ENCODE measurements at regions not wholly inside any gene's neighbourhood (a gene's known extent, or its start where the extent isn't known, plus 50 kb on each side); places are given as distances from the start of the nearest gene placed in this dataset.

DNA sequence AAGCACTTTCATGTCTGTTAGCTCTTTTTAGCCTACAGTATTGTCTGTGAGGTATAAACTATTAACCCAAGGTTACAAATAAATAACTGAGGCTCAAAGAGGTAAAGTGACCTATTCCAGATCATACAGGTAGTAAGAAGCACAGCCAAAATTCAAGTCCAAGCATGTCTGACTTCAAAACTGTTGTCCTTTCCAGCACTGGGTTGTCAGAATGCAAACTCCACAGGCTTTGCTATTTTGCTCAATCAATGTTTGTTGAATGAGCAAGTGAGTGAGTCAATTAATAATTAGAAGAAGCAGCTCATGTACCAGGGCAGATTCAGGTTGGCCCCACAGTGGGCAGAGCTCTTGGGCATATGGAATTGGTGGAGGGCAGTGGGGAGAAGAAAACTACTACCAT lies 134.1 kb upstream of the ARHGEF9 start:
- Mint-ChIP-seq H3K9me3 (peaks cover 54% of the 10 kb centered on the region), H3K36me3 (ENCODE audit: low read depth) (no peaks in the 10 kb centered on the region), H3K27ac (no peak overlapping the region), H3K4me1 (no peaks in the 10 kb centered on the region), H3K27me3 (ENCODE audit: low read depth) (no peaks in the 10 kb centered on the region), H3K4me3 (no peak overlapping the region)
- TF ChIP-seq, protein P1, sequence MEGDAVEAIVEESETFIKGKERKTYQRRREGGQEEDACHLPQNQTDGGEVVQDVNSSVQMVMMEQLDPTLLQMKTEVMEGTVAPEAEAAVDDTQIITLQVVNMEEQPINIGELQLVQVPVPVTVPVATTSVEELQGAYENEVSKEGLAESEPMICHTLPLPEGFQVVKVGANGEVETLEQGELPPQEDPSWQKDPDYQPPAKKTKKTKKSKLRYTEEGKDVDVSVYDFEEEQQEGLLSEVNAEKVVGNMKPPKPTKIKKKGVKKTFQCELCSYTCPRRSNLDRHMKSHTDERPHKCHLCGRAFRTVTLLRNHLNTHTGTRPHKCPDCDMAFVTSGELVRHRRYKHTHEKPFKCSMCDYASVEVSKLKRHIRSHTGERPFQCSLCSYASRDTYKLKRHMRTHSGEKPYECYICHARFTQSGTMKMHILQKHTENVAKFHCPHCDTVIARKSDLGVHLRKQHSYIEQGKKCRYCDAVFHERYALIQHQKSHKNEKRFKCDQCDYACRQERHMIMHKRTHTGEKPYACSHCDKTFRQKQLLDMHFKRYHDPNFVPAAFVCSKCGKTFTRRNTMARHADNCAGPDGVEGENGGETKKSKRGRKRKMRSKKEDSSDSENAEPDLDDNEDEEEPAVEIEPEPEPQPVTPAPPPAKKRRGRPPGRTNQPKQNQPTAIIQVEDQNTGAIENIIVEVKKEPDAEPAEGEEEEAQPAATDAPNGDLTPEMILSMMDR (IDR thresholded peaks at IDR 0.05; ENCODE audit: unreplicated experiment in 3 of 3) = no peak

DNA sequence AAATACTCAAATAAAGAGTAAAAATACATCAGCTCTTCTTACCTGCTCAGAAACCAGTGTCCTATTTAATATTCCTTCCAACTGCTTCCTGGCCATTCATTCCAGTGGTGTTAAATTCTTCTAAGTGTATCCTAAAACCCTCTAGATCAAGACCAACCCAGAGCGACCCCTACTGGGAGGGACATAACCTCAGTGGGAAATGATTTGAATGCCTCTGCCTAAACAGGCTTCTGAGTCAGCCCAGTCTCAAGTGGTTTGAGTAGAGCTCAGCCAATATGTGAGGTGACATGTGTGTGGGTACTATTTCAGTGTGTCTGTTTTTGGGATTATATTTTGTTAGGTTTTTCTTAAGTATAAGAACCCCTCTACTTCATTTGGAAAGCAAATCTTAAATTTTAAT lies 133.6 kb upstream of the ARHGEF9 start:
- Mint-ChIP-seq H3K9me3 (peaks cover 52% of the 10 kb centered on the region), H3K27me3 (ENCODE audit: low read depth) (no peaks in the 10 kb centered on the region), H3K27ac (no peak overlapping the region), H3K36me3 (ENCODE audit: low read depth) (no peaks in the 10 kb centered on the region), H3K4me1 (no peaks in the 10 kb centered on the region), H3K4me3 (no peak overlapping the region)
- TF ChIP-seq, protein P1 (IDR thresholded peaks at IDR 0.05; ENCODE audit: unreplicated experiment in 3 of 3) = no peak

DNA sequence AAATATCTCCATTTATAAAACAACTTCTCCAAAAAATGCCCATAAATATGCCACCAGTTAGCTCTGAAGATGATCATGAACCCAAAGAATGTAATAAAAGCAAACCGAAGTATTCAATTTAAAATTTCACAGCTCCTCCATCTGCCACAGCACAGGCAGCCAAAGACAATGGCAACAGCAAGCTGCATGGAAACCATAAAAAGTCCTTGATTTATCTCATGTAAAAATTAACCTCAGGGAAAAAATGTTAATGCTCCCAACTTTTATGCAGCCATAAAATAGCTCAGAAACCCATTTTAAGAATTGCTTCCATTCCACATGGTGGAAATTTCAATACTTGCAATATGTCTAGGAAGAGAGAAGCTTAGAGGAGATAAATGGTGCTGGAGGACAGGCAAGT lies 132.3 kb upstream of the ARHGEF9 start:
- Mint-ChIP-seq H3K4me1 (no peaks in the 10 kb centered on the region), H3K27ac (no peak overlapping the region), H3K27me3 (ENCODE audit: low read depth) (no peaks in the 10 kb centered on the region), H3K4me3 (no peak overlapping the region), H3K36me3 (ENCODE audit: low read depth) (no peaks in the 10 kb centered on the region), H3K9me3 (peaks cover 58% of the 10 kb centered on the region)
- TF ChIP-seq, protein P1 (IDR thresholded peaks at IDR 0.05; ENCODE audit: unreplicated experiment in 3 of 3) = no peak

DNA sequence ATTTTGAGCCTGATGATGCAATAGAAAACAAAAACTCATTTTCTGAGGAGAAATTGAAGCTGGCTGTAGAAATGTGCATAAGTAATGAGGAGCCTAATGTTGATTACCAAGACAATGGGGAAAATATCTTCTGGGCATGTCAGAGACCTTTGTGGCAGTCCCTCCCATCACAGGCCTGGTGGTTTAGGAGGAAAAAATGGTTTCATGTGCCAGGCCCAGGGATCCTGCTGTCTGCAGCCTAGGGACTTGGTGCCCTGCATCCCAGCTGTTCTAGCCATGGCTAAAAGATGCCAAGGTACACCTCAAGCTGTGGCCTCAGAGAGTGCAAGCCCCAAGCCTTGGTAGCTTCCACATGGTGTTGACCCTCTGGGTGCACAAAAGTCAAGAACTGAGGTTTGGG lies 128.7 kb upstream of the ARHGEF9 start:
- Mint-ChIP-seq H3K36me3 (ENCODE audit: low read depth) (no peaks in the 10 kb centered on the region), H3K9me3 (peaks cover 50% of the 10 kb centered on the region), H3K27ac (no peak overlapping the region), H3K4me1 (no peaks in the 10 kb centered on the region), H3K27me3 (ENCODE audit: low read depth) (no peaks in the 10 kb centered on the region), H3K4me3 (no peak overlapping the region)
- TF ChIP-seq, protein P1 (IDR thresholded peaks at IDR 0.05; ENCODE audit: unreplicated experiment in 3 of 3) = no peak

DNA sequence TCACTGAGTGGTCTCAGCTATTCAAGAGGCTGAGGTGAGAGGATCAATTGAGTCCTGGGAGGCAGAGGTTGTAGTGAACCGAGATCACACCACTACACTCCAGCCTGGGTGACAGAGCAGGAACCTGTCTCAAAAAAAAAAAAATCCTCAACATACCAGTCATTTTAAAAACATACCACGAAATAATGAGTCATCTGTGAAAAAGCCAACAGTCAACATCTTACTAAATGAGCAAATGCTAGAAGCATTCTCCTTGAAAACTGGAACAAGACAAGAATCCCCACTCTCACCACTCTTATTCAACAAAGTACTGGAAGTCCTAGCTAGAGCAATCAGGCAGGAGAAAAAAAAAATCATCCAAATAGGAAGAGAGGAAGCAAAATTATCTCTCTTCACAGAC lies 104.0 kb upstream of the ARHGEF9 start:
- TF ChIP-seq, protein P1 (IDR thresholded peaks at IDR 0.05; ENCODE audit: unreplicated experiment in 3 of 3) = no peak
- peaks cover 46% of the 10 kb centered on the region for H3K9me3 Mint-ChIP-seq
- H3K27me3 Mint-ChIP-seq (ENCODE audit: low read depth) = no peaks in the 10 kb centered on the region
- no peaks in the 10 kb centered on the region for H3K4me1 Mint-ChIP-seq
- no peak overlapping the region for H3K4me3 Mint-ChIP-seq
- H3K36me3 Mint-ChIP-seq (ENCODE audit: low read depth) = no peaks in the 10 kb centered on the region
- no peak overlapping the region for H3K27ac Mint-ChIP-seq

DNA sequence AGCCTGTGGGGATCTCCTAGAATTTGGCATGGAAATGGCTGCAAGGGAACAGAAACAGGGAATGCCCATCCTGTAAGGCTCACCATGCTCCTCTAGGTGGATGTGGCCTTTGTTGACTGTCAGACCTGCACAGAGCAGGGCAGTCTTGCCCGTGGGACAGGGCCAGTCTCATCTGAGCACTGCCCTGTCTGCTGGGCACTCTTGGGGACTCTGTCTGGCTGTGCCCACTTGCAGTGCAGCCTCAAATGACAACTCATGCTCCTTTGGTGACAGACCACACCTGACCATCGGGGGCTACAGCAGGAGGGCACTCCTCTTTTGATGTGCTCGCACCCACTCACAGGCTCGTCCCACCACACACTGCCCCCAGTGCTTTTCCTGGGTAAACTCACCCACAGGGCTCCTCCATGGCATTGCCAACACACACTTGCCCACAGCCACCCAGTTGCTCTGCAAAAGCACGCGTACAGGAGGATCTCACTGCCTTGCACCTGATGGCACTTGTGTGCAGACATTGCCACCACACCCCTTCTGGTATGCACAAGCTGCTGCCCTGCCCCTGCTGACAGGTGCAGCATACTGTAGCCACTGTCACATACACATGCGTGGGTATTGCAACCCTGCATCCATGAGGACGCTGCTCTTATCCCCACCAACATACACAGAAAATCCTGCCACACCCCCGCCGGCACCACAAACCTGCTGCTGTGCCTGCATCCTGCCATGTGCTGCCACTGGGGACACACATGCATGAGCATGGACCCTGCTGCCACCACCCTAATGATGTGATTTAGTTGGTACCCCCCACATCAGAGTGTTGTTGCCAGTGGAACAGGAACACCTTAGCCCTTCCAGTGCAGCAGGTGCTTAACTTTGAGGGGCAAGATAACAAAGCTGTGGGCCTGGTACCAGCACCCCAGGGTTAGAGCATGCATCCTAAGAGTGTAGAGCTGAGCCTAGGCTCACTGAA lies 100.1 kb upstream of the ARHGEF9 start:
- Mint-ChIP-seq H3K27ac (no peak overlapping the region), H3K27me3 (ENCODE audit: low read depth) (no peaks in the 10 kb centered on the region), H3K4me3 (no peak overlapping the region), H3K36me3 (ENCODE audit: low read depth) (no peaks in the 10 kb centered on the region), H3K9me3 (peaks cover 30% of the 10 kb centered on the region), H3K4me1 (no peaks in the 10 kb centered on the region)
- TF ChIP-seq, protein P1 (IDR thresholded peaks at IDR 0.05; ENCODE audit: unreplicated experiment in 3 of 3) = no peak

Data from nephron (organoid).